HepG2 (cell line): ENCODE measurements at regions not wholly inside any gene's neighbourhood (a gene's known extent, or its start where the extent isn't known, plus 50 kb on each side); places are given as distances from the start of the nearest gene placed in this dataset.

Experiments used
- ATAC-seq: fragments of 200-7000 bp; cut with Tn5 transposase; 3 replicates; pipeline ENCODE4 v1.9.1; 2020; ENCODE audit warnings: mild to moderate bottlenecking, moderate library complexity
- BruUV-seq: library from RNA; stranded (reverse); fragments of 400-500 nt; replicated peaks from 2 replicates; lab custom pipeline; 2021; lab: Mats Ljungman, UMichigan
- CTCF ChIA-PET: fragments of 300-600 bp; formaldehyde crosslinking; extraction: SDS; loops from one replicate; lab custom pipeline; 2021; ENCODE audit warnings: low total read pairs, inconsistent platforms, low intra/inter-chr PET ratio; lab: Yijun Ruan, JAX
- POLR2A ChIA-PET: fragments of 350-600 bp; sonication (Branson Sonifier 250); formaldehyde crosslinking; loops from one replicate; lab custom pipeline; 2020; ENCODE audit warnings: antibody characterized with exemption, inconsistent platforms; lab: Yijun Ruan, JAX
- DNase-seq: peaks from one replicate; pipeline ENCODE4 v3.0.0-alpha.2; 2015; ENCODE audit warnings: low spot score
- FAIRE-seq: peaks from 3 replicates; lab custom pipeline; 2011; peaks lifted over from hg19 to GRCh38; lab: Jason Lieb, UNC
- H2AFZ ChIP-seq: one replicate; pipeline ENCODE4 v1.6.1; 2011; ENCODE audit warnings: low read length, inconsistent platforms
- H3K27ac ChIP-seq: fragments of 300-600 bp; 3 replicates; pipeline ENCODE4 v1.8.0; 2011; ENCODE audit warnings: mixed run types, mild to moderate bottlenecking, mixed read lengths, low read length, inconsistent platforms; ENCODE audit not compliant: insufficient read depth; ENCODE audit errors: extremely low read length
- H3K27me3 ChIP-seq, 2 experiments: fragments of 200-600 bp in 1 of 2; 2 replicates in 1 of 2; 3 replicates in 1 of 2; pipeline versions ENCODE4 v1.6.0 to v1.8.0; 2011; ENCODE audit warnings: low read length in 2 of 2, mild to moderate bottlenecking in 2 of 2, moderate library complexity in 2 of 2, inconsistent platforms in 1 of 2; ENCODE audit not compliant: insufficient read depth in 2 of 2, control insufficient read depth in 1 of 2
- H3K36me3 ChIP-seq, 2 experiments: fragments of 200-600 bp in 1 of 2; replicated peaks in 1 of 2; 2 replicates in 1 of 2; 3 replicates in 1 of 2; pipeline versions ENCODE4 v1.5.1 to v1.8.0; 2011; ENCODE audit warnings: low read length in 2 of 2, inconsistent platforms in 1 of 2; ENCODE audit not compliant: insufficient read depth in 2 of 2, control insufficient read depth in 1 of 2
- H3K4me1 ChIP-seq: 2 replicates; pipeline ENCODE4 v1.5.1; 2012; ENCODE audit warnings: low read length, inconsistent platforms; ENCODE audit not compliant: insufficient read depth
- H3K4me2 ChIP-seq: 2 replicates; pipeline ENCODE4 v1.6.0; 2011; ENCODE audit warnings: low read depth, low read length, inconsistent platforms
- H3K4me3 ChIP-seq, 3 experiments: fragments of 200-600 bp in 1 of 3; sonication (generic), shearing (Covaris generic) in 1 of 3; replicated peaks in 1 of 3; 2 replicates each; pipeline ENCODE4 v1.5.1; 2011 to 2016; ENCODE audit warnings: low read length in 3 of 3, inconsistent platforms in 2 of 3, low read depth in 2 of 3, mild to moderate bottlenecking in 2 of 3, control low read depth in 1 of 3, mixed read lengths in 1 of 3; ENCODE audit not compliant: insufficient read depth in 1 of 3
- H3K79me2 ChIP-seq: one replicate; pipeline ENCODE4 v1.6.1; 2011; ENCODE audit warnings: low read length, inconsistent platforms; ENCODE audit not compliant: insufficient read depth
- H3K9ac ChIP-seq: 2 replicates; pipeline ENCODE4 v1.6.0; 2011; ENCODE audit warnings: mild to moderate bottlenecking, low read depth, low read length, inconsistent platforms; ENCODE audit not compliant: insufficient read depth
- H3K9me3 ChIP-seq: 2 replicates; pipeline ENCODE4 v1.5.1; 2012; ENCODE audit warnings: mild to moderate bottlenecking, low read length
- H4K20me1 ChIP-seq: 2 replicates; pipeline ENCODE4 v1.6.0; 2011; ENCODE audit warnings: inconsistent platforms, mild to moderate bottlenecking, low read length, moderate library complexity; ENCODE audit not compliant: insufficient read depth
- CENPX ChIP-seq: sonication (generic); formaldehyde crosslinking; IDR thresholded peaks from 2 replicates; pipeline ENCODE4 v1.9.0; 2021; ENCODE audit warnings: mild to moderate bottlenecking, missing genetic modification reagents, moderate library complexity
- JUNB ChIP-seq: sonication (generic); formaldehyde crosslinking; IDR thresholded peaks from 2 replicates; pipeline ENCODE4 v1.8.0; 2022; ENCODE audit warnings: missing genetic modification reagents, mild to moderate bottlenecking, borderline replicate concordance
- MXD4 ChIP-seq: IDR thresholded peaks from 2 replicates; pipeline ENCODE4 v1.6.1; 2016; ENCODE audit warnings: mild to moderate bottlenecking, missing biosample characterization, missing genetic modification reagents
- NR1H2 ChIP-seq: sonication (generic); formaldehyde crosslinking; IDR thresholded peaks from 2 replicates; pipeline ENCODE4 v1.8.1; 2022; ENCODE audit warnings: low read depth, missing genetic modification reagents, borderline replicate concordance
- NRL ChIP-seq: sonication (generic); formaldehyde crosslinking; IDR thresholded peaks from 2 replicates; pipeline ENCODE4 v1.5.0; 2020; ENCODE audit warnings: missing genetic modification reagents, mild to moderate bottlenecking, moderate library complexity, borderline replicate concordance
- SCMH1 ChIP-seq: sonication (generic); formaldehyde crosslinking; IDR thresholded peaks from 2 replicates; pipeline ENCODE4 v1.9.0; 2021; ENCODE audit warnings: missing genetic modification reagents, mild to moderate bottlenecking, borderline replicate concordance
- SETDB1 ChIP-seq: sonication (generic); formaldehyde crosslinking; IDR thresholded peaks from 2 replicates; pipeline ENCODE4 v1.5.1; 2020; ENCODE audit warnings: missing genetic modification reagents, mild to moderate bottlenecking, borderline replicate concordance
- SMC3 ChIP-seq: IDR thresholded peaks from 2 replicates; pipeline ENCODE4 v1.6.1; 2011; ENCODE audit warnings: low read length, improper control_type of control experiment
- TP53 ChIP-seq: sonication (generic); formaldehyde crosslinking; conservative IDR thresholded peaks from 2 replicates; pipeline ENCODE4 v1.4.0; 2020; ENCODE audit warnings: missing genetic modification reagents
- ZBTB14 ChIP-seq: sonication (generic); formaldehyde crosslinking; IDR thresholded peaks from 2 replicates; pipeline ENCODE4 v1.4.0; 2020; ENCODE audit warnings: missing genetic modification reagents
- ZNF263 ChIP-seq: sonication (generic); formaldehyde crosslinking; IDR thresholded peaks from 2 replicates; pipeline ENCODE4 v1.4.0; 2020; ENCODE audit warnings: missing genetic modification reagents
- WGBS: methylation state at CpG from one replicate; pipeline ENCODE4 v1.1.6; 2017; ENCODE audit warnings: low lambda C conversion rate; 5-methylcytosine and 5-hydroxymethylcytosine counted together
- in situ Hi-C: cut with HindIII; loops from 2 replicates; pipeline ENCODE4 v1.10.0; 2017; ENCODE audit warnings: low pct_unique_long_range_greater_than_20kb; ENCODE audit not compliant: extremely low pct_ligation_motif_present
- intact Hi-C: fragments of 100-400 bp; cut with micrococcal nuclease; formaldehyde crosslinking; loops from one replicate; pipeline ENCODE4 v1.10.0; 2022; ENCODE audit not compliant: unreplicated experiment
- TF ChIP-seq, protein P1 (sequence below): IDR thresholded peaks from 2 replicates; pipeline ENCODE4 v1.6.1; 2016; ENCODE audit warnings: low read depth
- TF ChIP-seq, protein P2 (sequence below): sonication (generic); formaldehyde crosslinking; IDR thresholded peaks from 2 replicates; pipeline ENCODE4 v1.5.0; 2020; ENCODE audit warnings: mild to moderate bottlenecking, missing genetic modification reagents
- TF ChIP-seq, protein P3 (sequence below): sonication (generic); formaldehyde crosslinking; conservative IDR thresholded peaks from 2 replicates; pipeline ENCODE4 v1.4.0; 2020; ENCODE audit warnings: mild to moderate bottlenecking, missing genetic modification reagents, moderate library complexity

DNA sequence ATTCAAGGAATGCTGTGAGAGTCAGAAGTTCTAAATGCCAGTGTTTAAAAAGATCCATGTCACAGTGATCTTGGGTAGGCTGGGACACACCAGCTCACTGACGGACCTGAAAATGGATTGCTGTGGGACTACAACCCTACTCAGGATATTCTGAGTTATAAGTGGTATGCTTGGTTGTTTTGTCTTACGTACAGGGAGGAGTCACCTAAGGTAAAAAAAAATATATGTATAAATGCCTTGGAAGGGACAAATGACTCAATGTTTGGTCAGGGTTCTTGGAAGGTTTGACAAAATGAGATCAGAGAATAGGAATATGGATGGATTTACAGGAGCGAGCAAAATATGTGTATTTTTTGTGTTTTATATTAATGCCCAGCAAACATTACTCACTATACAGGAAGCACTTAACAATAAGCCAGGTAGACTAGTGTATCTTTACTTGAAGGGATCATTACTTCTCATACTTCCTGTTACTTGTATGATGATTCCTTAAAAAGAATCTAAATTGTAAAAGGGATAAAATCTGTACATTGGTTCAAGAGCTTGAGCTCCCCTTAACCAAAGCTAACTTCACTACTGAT is 767.3 kb downstream of the GBE1 start:
- FAIRE-seq (peak; percentile 32), ATAC-seq (peak; percentile 40; the same call in 1 of the 3 replicates), DNase-seq (no peak)
- Histone ChIP-seq H3K4me2 (peak overlapping the region; percentile 49; the same call in 1 of the 2 replicates), H3K9me3 (peaks cover 4% of the 10 kb centered on the region; the same call in 1 of the 2 replicates), H3K4me1 (peaks cover 33% of the 10 kb centered on the region), H2AFZ (no peak overlapping the region), H3K4me3 (no peak overlapping the region), H3K9ac (no peak overlapping the region), H3K27ac (no peak overlapping the region), H3K36me3 (no peaks in the 10 kb centered on the region), H3K27me3 (no peaks in the 10 kb centered on the region; a peak in 1 of 5 replicates), H4K20me1 (no peaks in the 10 kb centered on the region), H3K79me2 (no peaks in the 10 kb centered on the region)
- 59% methylated on average over 3 of the region's 3 CpGs for WGBS
- no TSS peak for BruUV-seq
- ChIA-PET CTCF (no interaction called here), POLR2A (no interaction called here)
- intact Hi-C loops (no loop called here), in situ Hi-C loops (no loop called here)
- TF ChIP-seq, protein P1, sequence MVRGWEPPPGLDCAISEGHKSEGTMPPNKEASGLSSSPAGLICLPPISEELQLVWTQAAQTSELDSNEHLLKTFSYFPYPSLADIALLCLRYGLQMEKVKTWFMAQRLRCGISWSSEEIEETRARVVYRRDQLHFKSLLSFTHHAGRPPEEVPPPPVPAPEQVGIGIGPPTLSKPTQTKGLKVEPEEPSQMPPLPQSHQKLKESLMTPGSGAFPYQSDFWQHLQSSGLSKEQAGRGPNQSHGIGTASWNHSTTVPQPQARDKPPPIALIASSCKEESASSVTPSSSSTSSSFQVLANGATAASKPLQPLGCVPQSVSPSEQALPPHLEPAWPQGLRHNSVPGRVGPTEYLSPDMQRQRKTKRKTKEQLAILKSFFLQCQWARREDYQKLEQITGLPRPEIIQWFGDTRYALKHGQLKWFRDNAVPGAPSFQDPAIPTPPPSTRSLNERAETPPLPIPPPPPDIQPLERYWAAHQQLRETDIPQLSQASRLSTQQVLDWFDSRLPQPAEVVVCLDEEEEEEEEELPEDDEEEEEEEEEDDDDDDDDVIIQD (CRISPR knock-in tag), result no peak
- TF ChIP-seq JUNB (no peak), ZBTB14 (CRISPR knock-in tag) (no peak), NR1H2 (no peak), SCMH1 (no peak), NRL (CRISPR knock-in tag) (no peak), SMC3 (no peak), SETDB1 (CRISPR knock-in tag) (no peak), MXD4 (CRISPR knock-in tag) (no peak), CENPX (CRISPR knock-in tag) (no peak), ZNF263 (no peak), TP53 (CRISPR knock-in tag) (no peak)
- TF ChIP-seq, protein P2, sequence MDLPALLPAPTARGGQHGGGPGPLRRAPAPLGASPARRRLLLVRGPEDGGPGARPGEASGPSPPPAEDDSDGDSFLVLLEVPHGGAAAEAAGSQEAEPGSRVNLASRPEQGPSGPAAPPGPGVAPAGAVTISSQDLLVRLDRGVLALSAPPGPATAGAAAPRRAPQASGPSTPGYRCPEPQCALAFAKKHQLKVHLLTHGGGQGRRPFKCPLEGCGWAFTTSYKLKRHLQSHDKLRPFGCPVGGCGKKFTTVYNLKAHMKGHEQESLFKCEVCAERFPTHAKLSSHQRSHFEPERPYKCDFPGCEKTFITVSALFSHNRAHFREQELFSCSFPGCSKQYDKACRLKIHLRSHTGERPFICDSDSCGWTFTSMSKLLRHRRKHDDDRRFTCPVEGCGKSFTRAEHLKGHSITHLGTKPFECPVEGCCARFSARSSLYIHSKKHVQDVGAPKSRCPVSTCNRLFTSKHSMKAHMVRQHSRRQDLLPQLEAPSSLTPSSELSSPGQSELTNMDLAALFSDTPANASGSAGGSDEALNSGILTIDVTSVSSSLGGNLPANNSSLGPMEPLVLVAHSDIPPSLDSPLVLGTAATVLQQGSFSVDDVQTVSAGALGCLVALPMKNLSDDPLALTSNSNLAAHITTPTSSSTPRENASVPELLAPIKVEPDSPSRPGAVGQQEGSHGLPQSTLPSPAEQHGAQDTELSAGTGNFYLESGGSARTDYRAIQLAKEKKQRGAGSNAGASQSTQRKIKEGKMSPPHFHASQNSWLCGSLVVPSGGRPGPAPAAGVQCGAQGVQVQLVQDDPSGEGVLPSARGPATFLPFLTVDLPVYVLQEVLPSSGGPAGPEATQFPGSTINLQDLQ (CRISPR knock-in tag), result no peak
- TF ChIP-seq, protein P3, sequence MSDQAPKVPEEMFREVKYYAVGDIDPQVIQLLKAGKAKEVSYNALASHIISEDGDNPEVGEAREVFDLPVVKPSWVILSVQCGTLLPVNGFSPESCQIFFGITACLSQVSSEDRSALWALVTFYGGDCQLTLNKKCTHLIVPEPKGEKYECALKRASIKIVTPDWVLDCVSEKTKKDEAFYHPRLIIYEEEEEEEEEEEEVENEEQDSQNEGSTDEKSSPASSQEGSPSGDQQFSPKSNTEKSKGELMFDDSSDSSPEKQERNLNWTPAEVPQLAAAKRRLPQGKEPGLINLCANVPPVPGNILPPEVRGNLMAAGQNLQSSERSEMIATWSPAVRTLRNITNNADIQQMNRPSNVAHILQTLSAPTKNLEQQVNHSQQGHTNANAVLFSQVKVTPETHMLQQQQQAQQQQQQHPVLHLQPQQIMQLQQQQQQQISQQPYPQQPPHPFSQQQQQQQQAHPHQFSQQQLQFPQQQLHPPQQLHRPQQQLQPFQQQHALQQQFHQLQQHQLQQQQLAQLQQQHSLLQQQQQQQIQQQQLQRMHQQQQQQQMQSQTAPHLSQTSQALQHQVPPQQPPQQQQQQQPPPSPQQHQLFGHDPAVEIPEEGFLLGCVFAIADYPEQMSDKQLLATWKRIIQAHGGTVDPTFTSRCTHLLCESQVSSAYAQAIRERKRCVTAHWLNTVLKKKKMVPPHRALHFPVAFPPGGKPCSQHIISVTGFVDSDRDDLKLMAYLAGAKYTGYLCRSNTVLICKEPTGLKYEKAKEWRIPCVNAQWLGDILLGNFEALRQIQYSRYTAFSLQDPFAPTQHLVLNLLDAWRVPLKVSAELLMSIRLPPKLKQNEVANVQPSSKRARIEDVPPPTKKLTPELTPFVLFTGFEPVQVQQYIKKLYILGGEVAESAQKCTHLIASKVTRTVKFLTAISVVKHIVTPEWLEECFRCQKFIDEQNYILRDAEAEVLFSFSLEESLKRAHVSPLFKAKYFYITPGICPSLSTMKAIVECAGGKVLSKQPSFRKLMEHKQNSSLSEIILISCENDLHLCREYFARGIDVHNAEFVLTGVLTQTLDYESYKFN, result no peak
